Hepatocyte (in vitro differentiated cells): ENCODE measurements at regions not wholly inside any gene's neighbourhood (a gene's known extent, or its start where the extent isn't known, plus 50 kb on each side); places are given as distances from the start of the nearest gene placed in this dataset.

Experiments
- CTCF ChIP-seq: fragments of 200-600 bp; sonication (generic); IDR thresholded peaks from 2 replicates; pipeline ENCODE4 v1.5.1; 2016; ENCODE audit warnings: antibody characterized with exemption, mild to moderate bottlenecking; ENCODE audit not compliant: poor library complexity
- EZH2 ChIP-seq: fragments of 200-600 bp; sonication (generic); IDR thresholded peaks from 2 replicates; pipeline ENCODE4 v1.6.1; 2016; ENCODE audit warnings: antibody characterized with exemption, mild to moderate bottlenecking, borderline replicate concordance

DNA sequence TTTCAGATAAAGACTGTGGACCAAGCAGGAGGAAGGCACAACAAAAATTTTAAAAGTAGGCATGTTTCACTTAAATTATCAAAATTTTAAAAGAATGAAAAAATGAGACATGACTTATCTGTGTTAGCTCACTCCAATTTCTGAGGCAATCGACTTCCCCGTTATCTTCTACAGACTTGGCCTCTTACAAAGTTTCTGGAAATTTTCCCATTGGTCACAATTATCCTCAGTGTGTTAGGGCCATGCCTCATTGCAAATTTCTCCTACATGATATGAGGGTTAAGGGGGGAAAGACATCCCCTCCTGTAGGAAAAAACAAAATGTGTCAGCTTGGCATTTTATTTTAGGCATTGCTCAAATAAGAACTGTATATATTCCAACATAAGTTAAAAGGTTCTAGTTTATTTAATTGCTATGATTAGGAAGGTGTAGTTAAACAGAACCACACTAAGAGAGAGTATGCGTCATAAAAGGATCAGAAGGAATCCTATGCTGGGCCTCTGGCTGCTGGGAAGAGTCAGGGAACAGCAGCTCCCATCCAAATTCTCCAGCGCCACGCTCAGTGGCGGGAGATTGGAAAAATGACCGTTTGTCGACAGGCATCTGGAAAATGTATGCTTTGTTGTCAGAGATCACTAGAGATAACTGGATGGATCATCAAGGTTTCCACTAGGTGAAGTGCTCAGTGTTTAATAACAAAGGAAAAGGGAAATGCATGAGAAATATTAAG lies 463.6 kb upstream of the NR2F2 start:
- TF ChIP-seq CTCF, result no peak
- no peak for TF ChIP-seq EZH2
